ENCODE measurements at regions not wholly inside any gene's neighbourhood (a gene's known extent, or its start where the extent isn't known, plus 50 kb on each side); places are given as distances from the start of the nearest gene placed in this dataset.

GRCh38 chr4:123978637-123979036 is 582.0 kb downstream of the SPRY1 start:
- no peak overlapping the region for H3K27ac ChIP-seq
- TF ChIP-seq, protein P1, sequence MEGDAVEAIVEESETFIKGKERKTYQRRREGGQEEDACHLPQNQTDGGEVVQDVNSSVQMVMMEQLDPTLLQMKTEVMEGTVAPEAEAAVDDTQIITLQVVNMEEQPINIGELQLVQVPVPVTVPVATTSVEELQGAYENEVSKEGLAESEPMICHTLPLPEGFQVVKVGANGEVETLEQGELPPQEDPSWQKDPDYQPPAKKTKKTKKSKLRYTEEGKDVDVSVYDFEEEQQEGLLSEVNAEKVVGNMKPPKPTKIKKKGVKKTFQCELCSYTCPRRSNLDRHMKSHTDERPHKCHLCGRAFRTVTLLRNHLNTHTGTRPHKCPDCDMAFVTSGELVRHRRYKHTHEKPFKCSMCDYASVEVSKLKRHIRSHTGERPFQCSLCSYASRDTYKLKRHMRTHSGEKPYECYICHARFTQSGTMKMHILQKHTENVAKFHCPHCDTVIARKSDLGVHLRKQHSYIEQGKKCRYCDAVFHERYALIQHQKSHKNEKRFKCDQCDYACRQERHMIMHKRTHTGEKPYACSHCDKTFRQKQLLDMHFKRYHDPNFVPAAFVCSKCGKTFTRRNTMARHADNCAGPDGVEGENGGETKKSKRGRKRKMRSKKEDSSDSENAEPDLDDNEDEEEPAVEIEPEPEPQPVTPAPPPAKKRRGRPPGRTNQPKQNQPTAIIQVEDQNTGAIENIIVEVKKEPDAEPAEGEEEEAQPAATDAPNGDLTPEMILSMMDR (conservative IDR thresholded peaks at IDR 0.05), result no peak

DNA sequence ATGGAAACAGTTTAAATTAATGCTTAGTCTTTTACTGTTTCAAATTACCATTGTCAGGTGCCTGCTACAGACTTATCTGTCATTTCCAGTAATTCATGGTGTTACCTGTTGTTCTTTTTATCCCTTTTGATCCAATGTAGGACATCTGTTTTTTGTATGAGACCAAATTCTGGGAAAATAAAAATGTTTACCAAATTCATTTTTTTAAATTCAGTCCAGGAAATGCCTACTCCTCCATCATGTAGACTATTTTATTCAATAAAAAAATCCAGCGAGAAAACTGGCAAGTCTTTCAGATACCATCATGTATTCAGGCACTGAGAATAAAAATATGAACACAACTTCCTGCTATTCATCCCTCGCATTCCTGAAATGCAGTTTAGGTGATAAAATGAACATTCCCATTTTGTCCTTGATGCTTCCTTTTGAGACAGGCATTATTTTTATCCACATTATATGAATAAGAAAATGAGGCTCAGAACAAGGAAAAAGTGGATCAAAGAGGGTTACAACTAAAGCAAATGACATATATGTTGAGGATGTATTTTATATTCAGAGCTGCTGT is 584.2 kb downstream of the SPRY1 start:
- TF ChIP-seq, protein P1 (conservative IDR thresholded peaks at IDR 0.05), result no peak
- no peak overlapping the region for H3K27ac ChIP-seq

GRCh38 chr4:123984886-123985285 is 588.3 kb downstream of the SPRY1 start:
- H3K27ac ChIP-seq, result no peak overlapping the region
- TF ChIP-seq, protein P1 (conservative IDR thresholded peaks at IDR 0.05), result no peak

DNA sequence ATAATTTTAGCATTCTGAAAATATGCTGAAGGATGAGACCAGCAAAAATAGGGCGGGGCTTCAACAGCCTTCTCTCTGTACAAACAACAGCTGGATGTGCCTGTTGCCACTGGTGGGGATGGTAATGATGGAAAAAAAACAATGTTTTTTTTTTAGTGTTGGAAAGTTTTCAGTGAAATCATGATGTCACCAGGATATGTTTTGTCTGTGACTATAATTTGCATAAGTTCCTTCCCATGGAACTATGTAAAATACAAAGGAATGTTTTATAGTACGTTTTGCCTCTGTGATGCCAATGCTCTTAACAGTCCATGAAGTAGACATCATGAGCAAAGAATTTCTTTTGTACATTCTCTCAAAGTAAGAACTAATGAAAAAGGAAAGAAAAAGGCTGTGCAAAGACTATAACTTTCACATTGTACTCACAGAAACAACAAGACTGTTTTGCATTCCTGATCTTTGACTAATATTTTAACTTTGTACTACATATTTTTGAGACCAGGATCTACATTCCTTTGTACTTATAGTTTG is 589.7 kb downstream of the SPRY1 start:
- H3K27ac ChIP-seq, result no peak overlapping the region
- TF ChIP-seq, protein P1 (conservative IDR thresholded peaks at IDR 0.05), result no peak

- no peak overlapping the region for H3K27ac ChIP-seq
- TF ChIP-seq, protein P1 (conservative IDR thresholded peaks at IDR 0.05), result no peak
Observed at GRCh38 chr4:123987408-123987807, 590.8 kb downstream of the SPRY1 start.

GRCh38 chr4:123990310-123990870 is 593.8 kb downstream of the SPRY1 start:
- H3K27ac ChIP-seq, result no peak overlapping the region
- TF ChIP-seq, protein P1 (conservative IDR thresholded peaks at IDR 0.05), result peak; percentile 37

- TF ChIP-seq, protein P1 (conservative IDR thresholded peaks at IDR 0.05), result peak; percentile 53
- H3K27ac ChIP-seq, result no peak overlapping the region
Observed at GRCh38 chr4:123994917-123995316, 598.3 kb downstream of the SPRY1 start.
